ENCODE measurements at regions not wholly inside any gene's neighbourhood (a gene's known extent, or its start where the extent isn't known, plus 50 kb on each side); places are given as distances from the start of the nearest gene placed in this dataset.

GRCh38 chr16:16868727-16869126 lies 489.8 kb downstream of the NPIPA7 start:
- Histone ChIP-seq H3K27ac (no peak overlapping the region), H3K27me3 (no peaks in the 10 kb centered on the region), H3K4me3 (no peak overlapping the region), H3K36me3 (no peaks in the 10 kb centered on the region), H3K9me3 (no peaks in the 10 kb centered on the region), H3K4me1 (no peaks in the 10 kb centered on the region)
- intact Hi-C loops (cut with DNase I) = no loop called here
- no peak for TF ChIP-seq CTCF (IDR thresholded peaks at IDR 0.05)
- DNase-seq (ENCODE audit: low spot score in 2 of 2) = no peak

GRCh38 chr16:16869746-16870145 lies 490.8 kb downstream of the NPIPA7 start:
- intact Hi-C loops (cut with DNase I) = no loop called here
- TF ChIP-seq CTCF (IDR thresholded peaks at IDR 0.05) = no peak
- H3K27me3 ChIP-seq = no peaks in the 10 kb centered on the region
- no peak overlapping the region for H3K27ac ChIP-seq
- no peaks in the 10 kb centered on the region for H3K4me1 ChIP-seq
- no peaks in the 10 kb centered on the region for H3K9me3 ChIP-seq
- H3K4me3 ChIP-seq = no peak overlapping the region
- H3K36me3 ChIP-seq = no peaks in the 10 kb centered on the region
- DNase-seq (ENCODE audit: low spot score in 2 of 2) = no peak

GRCh38 chr16:16871196-16871595 lies 492.3 kb downstream of the NPIPA7 start:
- Histone ChIP-seq H3K9me3 (no peaks in the 10 kb centered on the region), H3K36me3 (no peaks in the 10 kb centered on the region), H3K4me1 (no peaks in the 10 kb centered on the region), H3K27me3 (no peaks in the 10 kb centered on the region), H3K27ac (no peak overlapping the region), H3K4me3 (no peak overlapping the region)
- no peak for DNase-seq (ENCODE audit: low spot score in 2 of 2)
- intact Hi-C loops (cut with DNase I) = no loop called here
- no peak for TF ChIP-seq CTCF (IDR thresholded peaks at IDR 0.05)

- Histone ChIP-seq H3K36me3 (no peaks in the 10 kb centered on the region), H3K9me3 (no peaks in the 10 kb centered on the region), H3K27ac (no peak overlapping the region), H3K27me3 (no peaks in the 10 kb centered on the region), H3K4me3 (no peak overlapping the region), H3K4me1 (no peaks in the 10 kb centered on the region)
- no peak for TF ChIP-seq CTCF (IDR thresholded peaks at IDR 0.05)
- intact Hi-C loops (cut with DNase I) = no loop called here
- no peak for DNase-seq (ENCODE audit: low spot score in 2 of 2)
These were observed 498.1 kb downstream of the NPIPA7 start for GRCh38 chr16:16877061-16877460.

- Histone ChIP-seq H3K27me3 (no peaks in the 10 kb centered on the region), H3K9me3 (no peaks in the 10 kb centered on the region), H3K4me3 (no peak overlapping the region), H3K27ac (no peak overlapping the region), H3K4me1 (no peaks in the 10 kb centered on the region), H3K36me3 (no peaks in the 10 kb centered on the region)
- intact Hi-C loops (cut with DNase I) = no loop called here
- no peak for TF ChIP-seq CTCF (IDR thresholded peaks at IDR 0.05)
- no peak for DNase-seq (ENCODE audit: low spot score in 2 of 2)
These were observed 500.8 kb downstream of the NPIPA7 start for GRCh38 chr16:16879567-16880251.

GRCh38 chr16:16881814-16882213 lies 502.9 kb downstream of the NPIPA7 start:
- no peak overlapping the region for H3K4me3 ChIP-seq
- H3K27me3 ChIP-seq = no peaks in the 10 kb centered on the region
- no peaks in the 10 kb centered on the region for H3K4me1 ChIP-seq
- H3K9me3 ChIP-seq = no peaks in the 10 kb centered on the region
- intact Hi-C loops (cut with DNase I) = no loop called here
- no peak overlapping the region for H3K27ac ChIP-seq
- DNase-seq (ENCODE audit: low spot score in 2 of 2) = no peak
- H3K36me3 ChIP-seq = no peaks in the 10 kb centered on the region
- TF ChIP-seq CTCF (IDR thresholded peaks at IDR 0.05) = no peak

Data from ascending aorta (tissue), 2 donors.